Central memory CD8-positive, alpha-beta T cell (primary cell): ENCODE measurements at regions not wholly inside any gene's neighbourhood (a gene's known extent, or its start where the extent isn't known, plus 50 kb on each side); places are given as distances from the start of the nearest gene placed in this dataset.

Source experiments
- ATAC-seq: fragments of 150-1000 bp; cut with Tn5 transposase; replicated peaks from 2 replicates; pipeline ENCODE4 v1.10.0; 2022; ENCODE audit warnings: mild to moderate bottlenecking, moderate FRiP score, moderate number of reproducible peaks; ENCODE audit not compliant: poor library complexity, severe bottlenecking; ENCODE audit errors: extremely low read depth
- DNase-seq, 2 donors: peaks; one replicate each; pipeline ENCODE4 v3.0.0; 2021; ENCODE audit warnings: low spot score in 2 of 2
- H3K27ac Mint-ChIP-seq: one replicate; pipeline ENCODE4 v1.8.0; 2022; ENCODE audit warnings: low read depth, mild to moderate bottlenecking, moderate library complexity, mixed read lengths
- H3K27me3 Mint-ChIP-seq: one replicate; pipeline ENCODE4 v1.8.0; 2022; ENCODE audit warnings: mixed read lengths
- H3K36me3 Mint-ChIP-seq: one replicate; pipeline ENCODE4 v1.8.0; 2022; ENCODE audit warnings: mild to moderate bottlenecking, moderate library complexity, mixed read lengths; ENCODE audit not compliant: insufficient read depth
- H3K4me1 Mint-ChIP-seq: one replicate; pipeline ENCODE4 v1.8.0; 2022; ENCODE audit warnings: mixed read lengths
- H3K4me3 Mint-ChIP-seq: one replicate; pipeline ENCODE4 v1.8.0; 2022; ENCODE audit warnings: mild to moderate bottlenecking, moderate library complexity, mixed read lengths
- H3K9me3 Mint-ChIP-seq: one replicate; pipeline ENCODE4 v1.8.0; 2022; ENCODE audit warnings: mixed read lengths

GRCh38 chr7:131107337-131108211 lies 220.1 kb upstream of the MKLN1 start:
- H3K27me3 Mint-ChIP-seq, result no peaks in the 10 kb centered on the region
- peak overlapping the region; percentile 92 for H3K4me3 Mint-ChIP-seq
- H3K9me3 Mint-ChIP-seq, result no peaks in the 10 kb centered on the region
- ATAC-seq, result peak; percentile 44
- DNase-seq, result peak; percentile 55 to 80
- peak overlapping the region; percentile 100 for H3K27ac Mint-ChIP-seq
- peaks cover 78% of the 10 kb centered on the region for H3K36me3 Mint-ChIP-seq
- H3K4me1 Mint-ChIP-seq, result peaks cover 70% of the 10 kb centered on the region

- peak; percentile 59 to 78 for DNase-seq
- peak overlapping the region; percentile 100 for H3K27ac Mint-ChIP-seq
- no peaks in the 10 kb centered on the region for H3K27me3 Mint-ChIP-seq
- no peaks in the 10 kb centered on the region for H3K9me3 Mint-ChIP-seq
- H3K4me1 Mint-ChIP-seq, result peaks cover 62% of the 10 kb centered on the region
- peak overlapping the region; percentile 92 for H3K4me3 Mint-ChIP-seq
- ATAC-seq, result peak; percentile 43
- peaks cover 70% of the 10 kb centered on the region for H3K36me3 Mint-ChIP-seq
Observed at GRCh38 chr7:131108212-131108940, 219.3 kb upstream of the MKLN1 start.

GRCh38 chr7:131109011-131109758 lies 218.5 kb upstream of the MKLN1 start:
- DNase-seq (no peak), ATAC-seq (no peak)
- H3K27me3 Mint-ChIP-seq, result no peaks in the 10 kb centered on the region
- H3K27ac Mint-ChIP-seq, result peak overlapping the region; percentile 100
- H3K9me3 Mint-ChIP-seq, result no peaks in the 10 kb centered on the region
- peak overlapping the region; percentile 92 for H3K4me3 Mint-ChIP-seq
- H3K4me1 Mint-ChIP-seq, result peaks cover 54% of the 10 kb centered on the region
- H3K36me3 Mint-ChIP-seq, result peaks cover 62% of the 10 kb centered on the region

DNA sequence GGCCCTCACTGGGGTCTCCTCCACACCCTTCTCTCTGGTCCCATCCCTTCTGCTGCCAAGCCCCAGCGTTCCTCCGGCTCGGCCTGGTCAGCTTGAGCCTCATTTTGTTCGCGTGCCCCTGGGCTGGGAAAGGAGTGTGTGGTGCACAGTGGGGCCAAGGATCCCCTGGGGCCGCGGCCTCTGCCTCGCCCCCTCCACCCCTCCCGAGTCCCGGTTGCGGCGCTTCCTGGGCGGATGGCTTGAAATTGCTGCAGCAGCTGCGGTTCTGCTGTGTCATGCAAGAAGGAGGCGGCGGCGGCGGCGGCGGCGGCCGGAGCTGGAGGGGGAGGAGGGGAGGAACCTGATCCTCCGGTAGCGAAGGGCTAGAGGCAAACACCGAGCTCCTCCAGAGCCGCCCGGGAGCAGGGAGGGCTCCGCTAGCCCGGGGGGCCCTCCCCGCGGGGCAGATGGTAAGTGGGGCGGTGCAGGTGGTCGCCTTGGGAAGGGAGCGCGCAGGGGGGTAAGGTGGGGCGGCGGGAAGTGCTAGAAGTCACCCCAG lies 217.8 kb upstream of the MKLN1 start:
- ATAC-seq, result peak; percentile 3

GRCh38 chr7:131110297-131111080 lies 217.2 kb upstream of the MKLN1 start:
- Mint-ChIP-seq H3K4me3 (peak overlapping the region; percentile 92), H3K4me1 (peaks cover 41% of the 10 kb centered on the region), H3K27me3 (no peaks in the 10 kb centered on the region), H3K9me3 (no peaks in the 10 kb centered on the region), H3K36me3 (peaks cover 49% of the 10 kb centered on the region), H3K27ac (peak overlapping the region; percentile 79)
- DNase-seq, result no peak
- ATAC-seq, result no peak

More for the DNA sequence above, 217.8 kb upstream of the MKLN1 start:
- H3K36me3 Mint-ChIP-seq, result peaks cover 55% of the 10 kb centered on the region
- peak in 1 of 2 donors; percentile 75 for DNase-seq
- H3K27me3 Mint-ChIP-seq, result no peaks in the 10 kb centered on the region
- H3K4me1 Mint-ChIP-seq, result peaks cover 48% of the 10 kb centered on the region
- peak overlapping the region; percentile 92 for H3K4me3 Mint-ChIP-seq
- peak overlapping the region; percentile 100 for H3K27ac Mint-ChIP-seq
- no peaks in the 10 kb centered on the region for H3K9me3 Mint-ChIP-seq

DNA sequence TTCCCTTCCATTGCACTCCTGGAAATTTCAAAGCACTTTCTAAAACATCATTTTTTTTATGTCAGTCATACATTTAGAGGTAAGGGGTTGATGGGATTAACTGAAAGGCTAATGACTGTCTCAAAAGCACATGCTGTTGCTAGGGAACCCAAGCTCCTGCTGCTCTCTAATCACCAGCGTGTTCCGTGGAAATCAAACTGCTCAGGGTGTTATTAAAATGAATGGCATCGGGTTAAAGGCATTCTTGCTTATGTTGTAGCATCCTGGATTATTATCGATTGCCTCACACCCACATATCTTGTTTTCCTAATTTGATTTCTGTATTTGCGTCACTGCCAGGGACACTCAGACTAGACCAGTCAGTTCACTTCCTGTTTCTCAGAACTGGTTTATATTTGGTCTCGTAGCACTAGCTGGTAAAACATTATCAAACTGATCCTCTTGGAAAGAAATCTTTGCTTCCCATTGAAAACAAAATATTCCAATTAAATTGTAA lies 216.5 kb upstream of the MKLN1 start:
- peaks cover 44% of the 10 kb centered on the region for H3K36me3 Mint-ChIP-seq
- H3K4me3 Mint-ChIP-seq, result peak overlapping the region; percentile 92
- DNase-seq, result no peak
- H3K27ac Mint-ChIP-seq, result peak overlapping the region; percentile 79
- H3K9me3 Mint-ChIP-seq, result no peaks in the 10 kb centered on the region
- no peak for ATAC-seq
- H3K27me3 Mint-ChIP-seq, result no peaks in the 10 kb centered on the region
- peaks cover 40% of the 10 kb centered on the region for H3K4me1 Mint-ChIP-seq

DNA sequence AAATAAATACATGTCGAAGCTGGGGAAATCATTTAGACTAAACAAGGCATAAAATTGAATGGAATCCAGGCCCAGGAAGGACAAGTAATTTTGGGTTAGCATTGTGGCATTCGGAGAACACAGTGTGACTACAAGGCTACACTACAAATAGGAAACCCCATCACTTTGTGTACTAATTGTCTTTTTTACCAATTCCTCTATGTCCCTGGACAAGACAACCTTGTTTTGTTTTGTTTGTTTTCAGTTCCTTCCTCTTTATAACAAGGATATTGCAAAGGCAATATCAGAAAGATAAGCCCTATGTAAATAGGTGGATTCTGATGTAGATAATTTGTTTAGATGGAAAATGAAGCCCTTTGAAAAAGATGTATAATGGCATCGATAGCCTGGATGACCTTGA lies 215.9 kb upstream of the MKLN1 start:
- H3K4me3 Mint-ChIP-seq, result no peak overlapping the region
- ATAC-seq (no peak), DNase-seq (no peak)
- no peaks in the 10 kb centered on the region for H3K27me3 Mint-ChIP-seq
- H3K4me1 Mint-ChIP-seq, result peaks cover 33% of the 10 kb centered on the region
- peaks cover 37% of the 10 kb centered on the region for H3K36me3 Mint-ChIP-seq
- H3K27ac Mint-ChIP-seq, result peak overlapping the region; percentile 79
- no peaks in the 10 kb centered on the region for H3K9me3 Mint-ChIP-seq

DNA sequence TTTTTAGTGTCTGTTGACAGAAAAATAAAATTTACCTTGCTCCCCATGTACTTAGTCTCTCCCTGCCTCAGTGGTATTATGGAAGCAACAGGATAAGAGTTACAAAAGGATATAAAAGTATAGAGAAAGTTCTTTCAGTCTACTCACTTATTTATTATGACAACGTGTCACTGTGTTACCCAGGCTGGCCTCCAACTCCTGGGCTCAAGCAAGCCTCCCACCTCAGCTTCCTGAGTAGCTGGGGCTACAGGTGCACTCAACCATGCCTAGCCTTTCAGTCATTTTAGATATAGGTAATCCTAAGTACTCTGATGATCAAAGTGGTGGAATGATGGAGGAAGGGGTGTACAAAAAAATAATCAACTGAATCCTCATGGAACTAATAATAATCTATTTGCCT lies 215.2 kb upstream of the MKLN1 start:
- Mint-ChIP-seq H3K4me3 (no peak overlapping the region), H3K4me1 (peaks cover 33% of the 10 kb centered on the region), H3K36me3 (peaks cover 31% of the 10 kb centered on the region), H3K27ac (no peak overlapping the region), H3K27me3 (no peaks in the 10 kb centered on the region), H3K9me3 (no peaks in the 10 kb centered on the region)
- DNase-seq, result no peak
- ATAC-seq, result no peak

- DNase-seq (no peak), ATAC-seq (no peak)
- no peak overlapping the region for H3K27ac Mint-ChIP-seq
- no peak overlapping the region for H3K4me3 Mint-ChIP-seq
- H3K36me3 Mint-ChIP-seq, result peaks cover 8% of the 10 kb centered on the region
- no peaks in the 10 kb centered on the region for H3K27me3 Mint-ChIP-seq
- peaks cover 10% of the 10 kb centered on the region for H3K4me1 Mint-ChIP-seq
- no peaks in the 10 kb centered on the region for H3K9me3 Mint-ChIP-seq
Observed at GRCh38 chr7:131115340-131115739, 212.3 kb upstream of the MKLN1 start.

DNA sequence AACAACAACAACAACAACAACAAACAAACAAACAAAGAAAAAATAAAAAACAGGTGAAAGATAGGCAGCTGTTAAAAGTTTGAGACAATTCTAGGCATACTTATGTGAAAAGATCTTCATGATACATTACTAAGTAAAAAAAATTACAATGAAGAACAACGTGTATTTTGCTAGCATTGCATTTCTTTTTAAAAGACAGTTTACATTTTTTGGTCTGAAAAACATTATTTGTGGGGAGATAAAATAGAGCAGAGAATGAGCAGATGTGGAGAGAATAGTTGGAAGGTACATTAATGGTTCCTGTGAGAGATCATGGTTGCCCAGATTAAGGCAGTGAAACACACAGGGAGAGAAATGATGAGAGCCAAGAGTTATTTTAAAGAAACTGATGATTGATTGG lies 210.2 kb upstream of the MKLN1 start:
- peaks cover 1% of the 10 kb centered on the region for H3K36me3 Mint-ChIP-seq
- H3K9me3 Mint-ChIP-seq, result no peaks in the 10 kb centered on the region
- no peak overlapping the region for H3K27ac Mint-ChIP-seq
- no peak for DNase-seq
- H3K4me3 Mint-ChIP-seq, result no peak overlapping the region
- ATAC-seq, result no peak
- peaks cover 5% of the 10 kb centered on the region for H3K4me1 Mint-ChIP-seq
- H3K27me3 Mint-ChIP-seq, result no peaks in the 10 kb centered on the region

GRCh38 chr7:131119381-131119780 lies 208.3 kb upstream of the MKLN1 start:
- no peak overlapping the region for H3K4me3 Mint-ChIP-seq
- no peaks in the 10 kb centered on the region for H3K27me3 Mint-ChIP-seq
- H3K4me1 Mint-ChIP-seq, result peaks cover 10% of the 10 kb centered on the region
- DNase-seq (no peak), ATAC-seq (no peak)
- peaks cover 1% of the 10 kb centered on the region for H3K36me3 Mint-ChIP-seq
- H3K9me3 Mint-ChIP-seq, result no peaks in the 10 kb centered on the region
- H3K27ac Mint-ChIP-seq, result no peak overlapping the region
